ENCODE measurements at regions not wholly inside any gene's neighbourhood (a gene's known extent, or its start where the extent isn't known, plus 50 kb on each side); places are given as distances from the start of the nearest gene placed in this dataset.
"Not testable (repeated sequence)": the region's sequence is repeated elsewhere in the genome, so short reads cannot be mapped to it uniquely, and the experiment has no call there.

GRCh38 chr11:96865020-96865419, 475.2 kb downstream of the JRKL start:
- Histone ChIP-seq H3K4me1 (no peaks in the 10 kb centered on the region), H3K27ac (no peak overlapping the region), H3K4me3 (no peak overlapping the region), H3K9me3 (peaks cover 0 to 49% (median under 1%) of the 10 kb centered on the region in 8 donors), H3K36me3 (no peaks in the 10 kb centered on the region), H3K27me3 (replicated peaks in 1 of 7) (no peaks in the 10 kb centered on the region)
- TF ChIP-seq CTCF (IDR thresholded peaks at IDR 0.05 in 8 of 11, conservative IDR thresholded peaks at IDR 0.05 in 3 of 11) (no peak), POLR2A (IDR thresholded peaks at IDR 0.05) (no peak), POLR2AphosphoS5 (IDR thresholded peaks at IDR 0.05) (no peak)
- DNase-seq: no peak
- 68 to 81% (median 78%) methylated on average over 2 of the region's 2 CpGs for WGBS, 5 donors
- intact Hi-C loops (cut with DNase I; ENCODE audit: low total_unique reads): no loop called here

GRCh38 chr11:96869207-96869606, 479.4 kb downstream of the JRKL start:
- Histone ChIP-seq H3K9me3 (peaks cover 0 to 31% (median 0%) of the 10 kb centered on the region in 8 donors), H3K4me1 (no peaks in the 10 kb centered on the region), H3K4me3 (no peak overlapping the region), H3K36me3 (no peaks in the 10 kb centered on the region), H3K27me3 (replicated peaks in 1 of 7) (no peaks in the 10 kb centered on the region), H3K27ac (no peak overlapping the region)
- no peak for DNase-seq
- intact Hi-C loops (cut with DNase I; ENCODE audit: low total_unique reads): no loop called here
- TF ChIP-seq CTCF (IDR thresholded peaks at IDR 0.05 in 8 of 11, conservative IDR thresholded peaks at IDR 0.05 in 3 of 11): no peak
- TF ChIP-seq POLR2AphosphoS5 (IDR thresholded peaks at IDR 0.05): no peak
- no peak for TF ChIP-seq POLR2A (IDR thresholded peaks at IDR 0.05)

GRCh38 chr11:96875712-96876111, 485.9 kb downstream of the JRKL start:
- Histone ChIP-seq H3K27ac (no peak overlapping the region), H3K27me3 (replicated peaks in 1 of 7) (no peaks in the 10 kb centered on the region), H3K4me3 (no peak overlapping the region), H3K36me3 (no peaks in the 10 kb centered on the region), H3K4me1 (no peaks in the 10 kb centered on the region), H3K9me3 (peaks cover 0 to 17% (median 14%) of the 10 kb centered on the region in 8 donors)
- no peak for DNase-seq
- TF ChIP-seq POLR2A (IDR thresholded peaks at IDR 0.05) (no peak), CTCF (IDR thresholded peaks at IDR 0.05 in 8 of 11, conservative IDR thresholded peaks at IDR 0.05 in 3 of 11) (no peak), POLR2AphosphoS5 (IDR thresholded peaks at IDR 0.05) (no peak)
- 63 to 81% (median 74%) methylated on average over 4 of the region's 4 CpGs for WGBS, 5 donors
- intact Hi-C loops (cut with DNase I; ENCODE audit: low total_unique reads): no loop called here

GRCh38 chr11:96878299-96879051, 488.7 kb downstream of the JRKL start:
- no peak for DNase-seq
- Histone ChIP-seq H3K4me1 (no peaks in the 10 kb centered on the region), H3K36me3 (no peaks in the 10 kb centered on the region), H3K27ac (no peak overlapping the region), H3K9me3 (peaks cover 0 to 30% (median 20%) of the 10 kb centered on the region in 8 donors), H3K4me3 (no peak overlapping the region), H3K27me3 (replicated peaks in 1 of 7) (no peaks in the 10 kb centered on the region)
- TF ChIP-seq POLR2A (IDR thresholded peaks at IDR 0.05): no peak
- no peak for TF ChIP-seq CTCF (IDR thresholded peaks at IDR 0.05 in 8 of 11, conservative IDR thresholded peaks at IDR 0.05 in 3 of 11)
- no peak for TF ChIP-seq POLR2AphosphoS5 (IDR thresholded peaks at IDR 0.05)
- WGBS, 5 donors: 73 to 94% (median 93%) methylated on average over 6 of the region's 6 CpGs
- intact Hi-C loops (cut with DNase I; ENCODE audit: low total_unique reads): no loop called here

- DNase-seq; H3K27me3 ChIP-seq (replicated peaks in 1 of 7); H3K36me3 ChIP-seq; H3K4me1 ChIP-seq; intact Hi-C loops (cut with DNase I; ENCODE audit: low total_unique reads); H3K4me3 ChIP-seq; H3K27ac ChIP-seq: not testable (repeated sequence)
- WGBS, 5 donors: 84 to 92% (median 89%) methylated on average over 2 of the region's 2 CpGs
- peaks cover 0 to 24% (median 15%) of the 10 kb centered on the region in 8 donors for H3K9me3 ChIP-seq
Measured at GRCh38 chr11:96882622-96883021, 492.8 kb downstream of the JRKL start.
